H1 (cell line): ENCODE measurements at regions not wholly inside any gene's neighbourhood (a gene's known extent, or its start where the extent isn't known, plus 50 kb on each side); places are given as distances from the start of the nearest gene placed in this dataset.

Experiments
- GTF2F1 ChIP-seq: IDR thresholded peaks from 2 replicates; pipeline ENCODE4 v1.6.1; 2012; ENCODE audit warnings: low read depth, low read length, improper control_type of control experiment, borderline replicate concordance
- POLR2A ChIP-seq, 2 experiments: IDR thresholded peaks; 1 replicate in 1 of 2; 2 replicates in 1 of 2; pipeline ENCODE4 v1.6.1; 2011; ENCODE audit warnings: low read depth in 2 of 2, low read length in 2 of 2, mild to moderate bottlenecking in 2 of 2; ENCODE audit errors: control extremely low read depth in 1 of 2

- TF ChIP-seq POLR2A (IDR thresholded peaks at IDR 0.05; ENCODE audit: control extremely low read depth in 1 of 2, low read depth in 2 of 2, low read length in 2 of 2) (no peak), GTF2F1 (no peak)
Observed at GRCh38 chr18:22538426-22538825, 120.7 kb upstream of the CTAGE1 start.
